ENCODE measurements at regions not wholly inside any gene's neighbourhood (a gene's known extent, or its start where the extent isn't known, plus 50 kb on each side); places are given as distances from the start of the nearest gene placed in this dataset.

DNA sequence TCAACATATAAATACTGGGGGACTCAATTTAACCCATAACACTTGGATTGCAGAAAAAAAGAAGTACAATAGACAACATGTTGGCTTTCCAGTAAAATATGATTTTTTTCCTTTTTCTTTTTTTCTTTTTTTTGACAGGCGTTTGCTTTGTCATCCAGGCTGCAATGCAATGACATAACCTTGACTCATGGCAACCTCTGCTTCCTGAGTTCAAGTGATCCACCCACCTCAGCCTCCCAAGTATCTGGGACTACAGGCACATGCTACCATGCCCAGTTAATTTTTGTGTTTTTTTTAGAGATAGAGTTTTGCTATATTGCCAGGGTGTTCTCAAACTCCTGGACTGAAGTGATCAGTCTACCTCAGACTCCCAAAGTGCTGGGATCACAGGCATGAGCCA, 1512.0 kb upstream of the PRMT6 start:
- H3K27ac ChIP-seq = no peak overlapping the region
- WGBS, 3 donors = 69 to 78% (median 71%) methylated on average over 1 of the region's 1 CpG
- no peak overlapping the region for H3K4me3 ChIP-seq
- TF ChIP-seq, protein P1, sequence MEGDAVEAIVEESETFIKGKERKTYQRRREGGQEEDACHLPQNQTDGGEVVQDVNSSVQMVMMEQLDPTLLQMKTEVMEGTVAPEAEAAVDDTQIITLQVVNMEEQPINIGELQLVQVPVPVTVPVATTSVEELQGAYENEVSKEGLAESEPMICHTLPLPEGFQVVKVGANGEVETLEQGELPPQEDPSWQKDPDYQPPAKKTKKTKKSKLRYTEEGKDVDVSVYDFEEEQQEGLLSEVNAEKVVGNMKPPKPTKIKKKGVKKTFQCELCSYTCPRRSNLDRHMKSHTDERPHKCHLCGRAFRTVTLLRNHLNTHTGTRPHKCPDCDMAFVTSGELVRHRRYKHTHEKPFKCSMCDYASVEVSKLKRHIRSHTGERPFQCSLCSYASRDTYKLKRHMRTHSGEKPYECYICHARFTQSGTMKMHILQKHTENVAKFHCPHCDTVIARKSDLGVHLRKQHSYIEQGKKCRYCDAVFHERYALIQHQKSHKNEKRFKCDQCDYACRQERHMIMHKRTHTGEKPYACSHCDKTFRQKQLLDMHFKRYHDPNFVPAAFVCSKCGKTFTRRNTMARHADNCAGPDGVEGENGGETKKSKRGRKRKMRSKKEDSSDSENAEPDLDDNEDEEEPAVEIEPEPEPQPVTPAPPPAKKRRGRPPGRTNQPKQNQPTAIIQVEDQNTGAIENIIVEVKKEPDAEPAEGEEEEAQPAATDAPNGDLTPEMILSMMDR (IDR thresholded peaks at IDR 0.05) = no peak
- TF ChIP-seq POLR2A (IDR thresholded peaks at IDR 0.05) (no peak), EP300 (IDR thresholded peaks at IDR 0.05) (no peak)
- intact Hi-C loops (cut with DNase I) = no loop called here
- no peaks in the 10 kb centered on the region for H3K27me3 ChIP-seq
- H3K4me1 ChIP-seq (ENCODE audit: insufficient read depth) = no peaks in the 10 kb centered on the region
- no peaks in the 10 kb centered on the region for H3K9me3 ChIP-seq
- H3K36me3 ChIP-seq = no peaks in the 10 kb centered on the region
- no peak for DNase-seq

DNA sequence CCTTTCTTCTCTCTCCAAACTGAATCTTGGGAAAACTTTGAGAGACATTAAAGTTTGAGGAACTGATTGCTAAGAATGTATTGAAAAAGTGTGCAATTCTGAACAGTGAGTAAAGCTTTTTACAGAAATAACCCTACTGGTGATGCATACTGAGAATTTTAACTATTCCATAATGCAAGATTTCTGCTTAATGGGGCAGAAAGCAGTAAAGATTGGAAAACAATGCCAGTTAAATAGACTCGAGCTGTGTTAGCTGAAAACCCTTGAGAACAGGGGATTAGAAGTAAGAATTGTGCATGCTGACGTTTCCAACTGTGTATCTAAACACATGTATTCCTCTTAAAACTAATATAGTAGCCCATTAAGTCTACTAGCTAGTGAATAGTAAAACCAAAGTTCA, 1500.2 kb upstream of the PRMT6 start:
- no peak overlapping the region for H3K4me3 ChIP-seq
- TF ChIP-seq EP300 (IDR thresholded peaks at IDR 0.05) (no peak), POLR2A (IDR thresholded peaks at IDR 0.05) (no peak)
- TF ChIP-seq, protein P1 (IDR thresholded peaks at IDR 0.05) = no peak
- no peaks in the 10 kb centered on the region for H3K9me3 ChIP-seq
- no peak overlapping the region for H3K27ac ChIP-seq
- H3K27me3 ChIP-seq = no peaks in the 10 kb centered on the region
- H3K36me3 ChIP-seq = no peaks in the 10 kb centered on the region
- DNase-seq = no peak
- WGBS, 3 donors = 71 to 76% (median 75%) methylated on average over 2 of the region's 2 CpGs
- intact Hi-C loops (cut with DNase I) = no loop called here
- H3K4me1 ChIP-seq (ENCODE audit: insufficient read depth) = no peaks in the 10 kb centered on the region

DNA sequence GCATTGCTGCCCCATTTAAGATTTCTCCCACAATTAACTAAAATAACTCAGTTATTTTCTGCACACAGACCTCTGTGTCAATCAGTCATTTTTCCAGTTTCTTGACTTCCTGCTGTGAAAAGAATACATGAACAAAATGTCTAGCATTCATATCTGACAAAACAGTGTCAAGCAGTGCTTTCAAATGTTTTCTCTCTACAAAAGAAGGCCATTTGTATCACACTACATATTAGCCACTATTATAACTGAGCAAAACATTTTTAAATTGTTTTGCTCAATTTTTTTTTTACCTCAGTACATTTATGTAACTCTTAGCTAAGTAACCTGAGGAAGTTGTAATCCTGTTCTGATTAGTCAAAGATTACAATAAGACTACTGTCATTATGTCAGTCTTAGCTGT, 1498.5 kb upstream of the PRMT6 start:
- Histone ChIP-seq H3K4me3 (no peak overlapping the region), H3K27ac (no peak overlapping the region), H3K4me1 (ENCODE audit: insufficient read depth) (no peaks in the 10 kb centered on the region), H3K36me3 (no peaks in the 10 kb centered on the region), H3K27me3 (no peaks in the 10 kb centered on the region), H3K9me3 (no peaks in the 10 kb centered on the region)
- TF ChIP-seq EP300 (IDR thresholded peaks at IDR 0.05) (no peak), POLR2A (IDR thresholded peaks at IDR 0.05) (no peak)
- TF ChIP-seq, protein P1 (IDR thresholded peaks at IDR 0.05) = no peak
- DNase-seq = no peak
- intact Hi-C loops (cut with DNase I) = no loop called here

DNA sequence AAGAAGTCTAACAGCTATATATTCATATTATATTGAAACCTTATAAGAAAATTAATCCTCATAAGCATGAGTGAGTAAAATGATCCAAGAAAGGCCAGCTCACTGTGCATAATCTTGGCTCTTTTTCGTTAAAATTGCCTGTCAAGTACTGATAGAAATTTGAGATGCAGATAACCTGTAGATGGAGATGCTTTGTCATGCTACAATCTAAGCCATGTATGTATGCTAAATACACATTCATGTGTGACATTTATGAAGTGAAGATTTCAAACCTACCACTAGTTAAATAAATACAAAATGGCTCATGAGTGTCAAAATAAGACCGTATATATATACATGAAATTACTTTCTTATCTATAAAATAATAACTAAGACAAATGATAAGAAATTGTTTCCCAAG, 1491.5 kb upstream of the PRMT6 start:
- Histone ChIP-seq H3K9me3 (no peaks in the 10 kb centered on the region), H3K27ac (no peak overlapping the region), H3K27me3 (no peaks in the 10 kb centered on the region), H3K36me3 (no peaks in the 10 kb centered on the region), H3K4me1 (ENCODE audit: insufficient read depth) (no peaks in the 10 kb centered on the region), H3K4me3 (no peak overlapping the region)
- no peak for DNase-seq
- 43 to 47% (median 46%) methylated on average over 2 of the region's 2 CpGs for WGBS, 3 donors
- intact Hi-C loops (cut with DNase I) = no loop called here
- no peak for TF ChIP-seq POLR2A (IDR thresholded peaks at IDR 0.05)

DNA sequence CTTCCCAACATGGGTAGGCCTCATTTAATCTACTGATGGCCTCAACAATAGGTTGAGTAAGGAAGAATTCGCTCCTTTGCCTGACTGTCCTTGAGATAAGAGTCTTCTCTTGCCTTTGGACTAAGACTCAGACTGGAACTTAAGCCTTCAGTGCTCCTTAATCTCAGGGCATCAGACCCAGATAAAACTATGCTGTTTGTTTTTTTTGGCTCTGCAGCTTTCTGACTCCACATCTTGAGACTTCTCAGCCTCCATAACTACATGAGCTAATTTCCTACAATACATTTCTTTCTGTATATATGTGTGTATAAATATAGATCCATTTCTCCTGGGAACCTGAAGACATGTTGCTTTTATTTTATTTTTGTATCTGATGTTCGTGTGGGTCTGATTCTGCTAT, 1470.7 kb upstream of the PRMT6 start:
- Histone ChIP-seq H3K27me3 (no peaks in the 10 kb centered on the region), H3K9me3 (no peaks in the 10 kb centered on the region), H3K27ac (no peak overlapping the region), H3K4me3 (no peak overlapping the region), H3K4me1 (ENCODE audit: insufficient read depth) (no peaks in the 10 kb centered on the region), H3K36me3 (no peaks in the 10 kb centered on the region)
- WGBS, 3 donors = 62 to 83% (median 78%) methylated on average over 2 of the region's 2 CpGs
- TF ChIP-seq POLR2A (IDR thresholded peaks at IDR 0.05) = no peak
- TF ChIP-seq EP300 (IDR thresholded peaks at IDR 0.05) = no peak
- TF ChIP-seq, protein P1 (IDR thresholded peaks at IDR 0.05) = no peak
- intact Hi-C loops (cut with DNase I) = no loop called here
- DNase-seq = no peak
